CD14-positive monocyte (primary cell): ENCODE measurements at regions not wholly inside any gene's neighbourhood (a gene's known extent, or its start where the extent isn't known, plus 50 kb on each side); places are given as distances from the start of the nearest gene placed in this dataset.

Experiments used
- DNase-seq, 3 donors: peaks; one replicate each; pipeline ENCODE4 v3.0.0-alpha.2; 2011 to 2022
- H2AFZ ChIP-seq: 2 replicates; pipeline ENCODE4 v1.6.0; 2012; ENCODE audit warnings: mild to moderate bottlenecking, low read depth, low read length, inconsistent platforms; ENCODE audit not compliant: insufficient read depth, poor library complexity, severe bottlenecking
- H3K27ac ChIP-seq, 2 donors: 1 replicate in 1 of 2; 2 replicates in 1 of 2; pipeline ENCODE4 v1.5.1; 2012 to 2013; ENCODE audit warnings: low read length in 2 of 2, control low read depth in 1 of 2, inconsistent platforms in 1 of 2, low read depth in 1 of 2, mild to moderate bottlenecking in 1 of 2
- H3K27me3 ChIP-seq, 2 donors: one replicate each; pipeline versions ENCODE4 v1.6.0 to v1.6.1; 2011 to 2013; ENCODE audit warnings: low read length in 2 of 2; ENCODE audit not compliant: control insufficient read depth in 2 of 2, insufficient read depth in 2 of 2
- H3K36me3 ChIP-seq, 2 donors: replicated peaks in 1 of 2; 1 replicate in 1 of 2; 2 replicates in 1 of 2; pipeline versions ENCODE4 v1.5.1 to v1.6.1; 2012 to 2013; ENCODE audit warnings: low read length in 2 of 2, control low read depth in 1 of 2, inconsistent platforms in 1 of 2, mild to moderate bottlenecking in 1 of 2; ENCODE audit not compliant: insufficient read depth in 2 of 2, control insufficient read depth in 1 of 2
- H3K4me1 ChIP-seq, 2 donors: 1 replicate in 1 of 2; 2 replicates in 1 of 2; pipeline versions ENCODE4 v1.5.1 to v1.6.1; 2012 to 2013; ENCODE audit warnings: low read length in 2 of 2, control low read depth in 1 of 2, inconsistent platforms in 1 of 2, mild to moderate bottlenecking in 1 of 2, moderate library complexity in 1 of 2; ENCODE audit not compliant: insufficient read depth in 2 of 2, control insufficient read depth in 1 of 2
- H3K4me2 ChIP-seq: replicated peaks from 2 replicates; pipeline ENCODE3; 2012; ENCODE audit warnings: low read length, moderate library complexity, mild to moderate bottlenecking; ENCODE audit not compliant: poor library complexity, severe bottlenecking; ENCODE audit errors: extremely low read depth
- H3K4me3 ChIP-seq, 3 experiments: fragments of 200-600 bp in 1 of 3; sonication (generic) in 1 of 3; replicated peaks in 1 of 3; 1 replicate in 2 of 3; 2 replicates in 1 of 3; pipeline ENCODE4 v1.5.1; 2011 to 2013; ENCODE audit warnings: low read length in 3 of 3, mild to moderate bottlenecking in 3 of 3, control low read depth in 2 of 3, low read depth in 2 of 3, inconsistent platforms in 1 of 3, moderate library complexity in 1 of 3
- H3K79me2 ChIP-seq: 2 replicates; pipeline ENCODE4 v1.6.0; 2012; ENCODE audit warnings: mild to moderate bottlenecking, control low read depth, inconsistent platforms, low read length, moderate library complexity; ENCODE audit not compliant: insufficient read depth
- H3K9ac ChIP-seq: 2 replicates; pipeline ENCODE4 v1.6.0; 2017; ENCODE audit warnings: low read length, mild to moderate bottlenecking; ENCODE audit not compliant: insufficient read depth, poor library complexity, severe bottlenecking
- H3K9me3 ChIP-seq, 2 donors: replicated peaks in 1 of 2; 1 replicate in 1 of 2; 2 replicates in 1 of 2; pipeline versions ENCODE4 v1.5.1 to v1.6.1; 2012 to 2013; ENCODE audit warnings: low read length in 2 of 2, control low read depth in 1 of 2; ENCODE audit not compliant: control insufficient read depth in 1 of 2, insufficient read depth in 1 of 2
- H4K20me1 ChIP-seq: 2 replicates; pipeline ENCODE4 v1.6.0; 2012; ENCODE audit warnings: mild to moderate bottlenecking, low read length, control low read depth, moderate library complexity; ENCODE audit not compliant: insufficient read depth
- H3K27ac Mint-ChIP-seq, 7 donors: one replicate each; pipeline ENCODE4 v1.8.0; 2020; ENCODE audit warnings: mild to moderate bottlenecking in 7 of 7, mixed read lengths in 7 of 7, moderate library complexity in 6 of 7, inconsistent platforms in 2 of 7
- H3K27me3 Mint-ChIP-seq, 3 donors: one replicate each; pipeline ENCODE4 v1.8.0; 2021 to 2022; ENCODE audit warnings: low read depth in 3 of 3, mild to moderate bottlenecking in 3 of 3, mixed read lengths in 3 of 3, moderate library complexity in 3 of 3, inconsistent platforms in 1 of 3
- H3K36me3 Mint-ChIP-seq, 2 donors: one replicate each; pipeline ENCODE4 v1.8.0; 2020; ENCODE audit warnings: mixed read lengths in 2 of 2, inconsistent platforms in 1 of 2, mild to moderate bottlenecking in 1 of 2
- H3K4me1 Mint-ChIP-seq: one replicate; pipeline ENCODE4 v1.8.0; 2020; ENCODE audit warnings: mild to moderate bottlenecking, mixed read lengths
- H3K4me3 Mint-ChIP-seq, 2 donors: one replicate each; pipeline ENCODE4 v1.8.0; 2020; ENCODE audit warnings: mild to moderate bottlenecking in 2 of 2, mixed read lengths in 2 of 2, moderate library complexity in 1 of 2
- H3K9me3 Mint-ChIP-seq, 7 donors: one replicate each; pipeline ENCODE4 v1.8.0; 2020 to 2022; ENCODE audit warnings: mixed read lengths in 7 of 7, mild to moderate bottlenecking in 6 of 7, moderate library complexity in 6 of 7, inconsistent platforms in 2 of 7
- CTCF ChIP-seq: fragments of 200-600 bp; IDR thresholded peaks from one replicate; pipeline ENCODE4 v1.8.0; 2022; ENCODE audit warnings: antibody characterized with exemption, mild to moderate bottlenecking
- WGBS: methylation state at CpG from one replicate; pipeline ENCODE4 v1.1.5; 2013; ENCODE audit warnings: missing lambda C conversion rate; ENCODE audit not compliant: insufficient coverage; 5-methylcytosine and 5-hydroxymethylcytosine counted together
- intact Hi-C, 2 donors: fragments of 100-400 bp; cut with micrococcal nuclease; formaldehyde crosslinking; loops; one replicate each; pipeline versions ENCODE4 v1.15.0 to v1.15.1; 2023

GRCh38 chr6:126696921-126697693, 357.2 kb downstream of the CENPW start:
- intact Hi-C loops: no loop called here
- no peak overlapping the region for H3K4me3 Mint-ChIP-seq
- H3K36me3 ChIP-seq: no peaks in the 10 kb centered on the region
- H3K79me2 ChIP-seq: no peaks in the 10 kb centered on the region
- H3K9me3 Mint-ChIP-seq: peaks cover 0 to 3% (median 1%) of the 10 kb centered on the region in 7 donors
- no peak overlapping the region for H3K27ac Mint-ChIP-seq
- TF ChIP-seq CTCF: no peak
- no peak overlapping the region for H3K27ac ChIP-seq
- no peak overlapping the region for H3K4me3 ChIP-seq
- H3K27me3 Mint-ChIP-seq: peaks cover 0 to 4% (median 1%) of the 10 kb centered on the region in 3 donors
- H3K9ac ChIP-seq: no peak overlapping the region
- H2AFZ ChIP-seq: no peak overlapping the region
- no peaks in the 10 kb centered on the region for H3K4me1 ChIP-seq
- 94% methylated on average over 2 of the region's 5 CpGs for WGBS
- no peak overlapping the region for H3K4me2 ChIP-seq
- H3K9me3 ChIP-seq: peaks cover 0 to 3% of the 10 kb centered on the region in 2 donors
- no peak for DNase-seq
- H3K36me3 Mint-ChIP-seq: no peaks in the 10 kb centered on the region
- H3K27me3 ChIP-seq: no peaks in the 10 kb centered on the region
- H4K20me1 ChIP-seq: no peaks in the 10 kb centered on the region
- no peaks in the 10 kb centered on the region for H3K4me1 Mint-ChIP-seq

- H3K27ac Mint-ChIP-seq: no peak overlapping the region
- no peak for TF ChIP-seq CTCF
- H3K4me3 ChIP-seq: no peak overlapping the region
- DNase-seq: no peak
- no peak overlapping the region for H3K4me2 ChIP-seq
- H3K4me3 Mint-ChIP-seq: no peak overlapping the region
- no peaks in the 10 kb centered on the region for H3K4me1 Mint-ChIP-seq
- H3K36me3 ChIP-seq: no peaks in the 10 kb centered on the region
- WGBS: no CpG with 5 or more reads among the region's 3 CpGs
- H4K20me1 ChIP-seq: no peaks in the 10 kb centered on the region
- H3K9ac ChIP-seq: no peak overlapping the region
- no peaks in the 10 kb centered on the region for H3K4me1 ChIP-seq
- peaks cover 0 to 3% (median 1%) of the 10 kb centered on the region in 7 donors for H3K9me3 Mint-ChIP-seq
- H2AFZ ChIP-seq: no peak overlapping the region
- intact Hi-C loops: no loop called here
- H3K79me2 ChIP-seq: no peaks in the 10 kb centered on the region
- H3K27me3 ChIP-seq: no peaks in the 10 kb centered on the region
- no peak overlapping the region for H3K27ac ChIP-seq
- H3K36me3 Mint-ChIP-seq: no peaks in the 10 kb centered on the region
- peaks cover 0 to 3% of the 10 kb centered on the region in 2 donors for H3K9me3 ChIP-seq
- peaks cover 0 to 4% (median 1%) of the 10 kb centered on the region in 3 donors for H3K27me3 Mint-ChIP-seq
Observed at GRCh38 chr6:126698732-126699240, 358.9 kb downstream of the CENPW start.
